NB4 (cell line): ENCODE measurements at regions not wholly inside any gene's neighbourhood (a gene's known extent, or its start where the extent isn't known, plus 50 kb on each side); places are given as distances from the start of the nearest gene placed in this dataset.

Experiments used
- DNase-seq: peaks from one replicate; pipeline ENCODE4 v3.0.0; 2010; ENCODE audit warnings: low read depth
- H3K4me3 ChIP-seq: one replicate; pipeline ENCODE4 v1.5.1; 2011; ENCODE audit warnings: mild to moderate bottlenecking, low read depth, low read length, moderate library complexity
- MYC ChIP-seq: IDR thresholded peaks from 2 replicates; pipeline ENCODE4 v1.6.1; 2011; ENCODE audit warnings: low read depth, low read length
- POLR2A ChIP-seq: IDR thresholded peaks from 2 replicates; pipeline ENCODE4 v1.6.1; 2011; ENCODE audit warnings: mild to moderate bottlenecking; ENCODE audit not compliant: insufficient read length; ENCODE audit errors: extremely low read depth
- TF ChIP-seq, protein P1 (sequence below): IDR thresholded peaks from one replicate; pipeline ENCODE4 v1.5.1; 2012; ENCODE audit warnings: low read depth, low read length
- TF ChIP-seq, protein P2 (sequence below): IDR thresholded peaks from 2 replicates; pipeline ENCODE4 v1.6.1; 2011; ENCODE audit warnings: low read depth, low read length

DNA sequence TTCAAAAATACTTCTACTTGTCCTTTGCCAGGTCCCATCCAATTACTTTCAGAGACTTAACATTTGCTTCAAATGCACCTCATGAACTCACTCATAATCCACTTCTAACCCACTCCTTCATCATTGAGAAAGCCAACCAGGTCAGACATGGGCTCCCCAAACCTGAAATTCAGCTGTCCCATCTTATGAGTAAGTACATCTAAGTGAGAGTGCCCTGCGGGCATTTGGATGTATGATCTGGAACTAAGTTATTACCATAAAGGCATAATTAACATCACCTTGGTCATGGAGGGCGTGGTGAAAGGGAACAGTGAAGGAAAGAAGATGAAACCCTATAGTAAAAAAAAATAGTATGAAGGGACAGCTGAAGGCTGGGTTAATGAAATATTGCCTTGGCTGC lies 896.8 kb downstream of the C6orf118 start:
- DNase-seq = no peak
- TF ChIP-seq, protein P1, sequence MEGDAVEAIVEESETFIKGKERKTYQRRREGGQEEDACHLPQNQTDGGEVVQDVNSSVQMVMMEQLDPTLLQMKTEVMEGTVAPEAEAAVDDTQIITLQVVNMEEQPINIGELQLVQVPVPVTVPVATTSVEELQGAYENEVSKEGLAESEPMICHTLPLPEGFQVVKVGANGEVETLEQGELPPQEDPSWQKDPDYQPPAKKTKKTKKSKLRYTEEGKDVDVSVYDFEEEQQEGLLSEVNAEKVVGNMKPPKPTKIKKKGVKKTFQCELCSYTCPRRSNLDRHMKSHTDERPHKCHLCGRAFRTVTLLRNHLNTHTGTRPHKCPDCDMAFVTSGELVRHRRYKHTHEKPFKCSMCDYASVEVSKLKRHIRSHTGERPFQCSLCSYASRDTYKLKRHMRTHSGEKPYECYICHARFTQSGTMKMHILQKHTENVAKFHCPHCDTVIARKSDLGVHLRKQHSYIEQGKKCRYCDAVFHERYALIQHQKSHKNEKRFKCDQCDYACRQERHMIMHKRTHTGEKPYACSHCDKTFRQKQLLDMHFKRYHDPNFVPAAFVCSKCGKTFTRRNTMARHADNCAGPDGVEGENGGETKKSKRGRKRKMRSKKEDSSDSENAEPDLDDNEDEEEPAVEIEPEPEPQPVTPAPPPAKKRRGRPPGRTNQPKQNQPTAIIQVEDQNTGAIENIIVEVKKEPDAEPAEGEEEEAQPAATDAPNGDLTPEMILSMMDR = no peak
- TF ChIP-seq POLR2A (no peak), MYC (no peak)
- TF ChIP-seq, protein P2, sequence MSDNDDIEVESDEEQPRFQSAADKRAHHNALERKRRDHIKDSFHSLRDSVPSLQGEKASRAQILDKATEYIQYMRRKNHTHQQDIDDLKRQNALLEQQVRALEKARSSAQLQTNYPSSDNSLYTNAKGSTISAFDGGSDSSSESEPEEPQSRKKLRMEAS = no peak
- no peak overlapping the region for H3K4me3 ChIP-seq

DNA sequence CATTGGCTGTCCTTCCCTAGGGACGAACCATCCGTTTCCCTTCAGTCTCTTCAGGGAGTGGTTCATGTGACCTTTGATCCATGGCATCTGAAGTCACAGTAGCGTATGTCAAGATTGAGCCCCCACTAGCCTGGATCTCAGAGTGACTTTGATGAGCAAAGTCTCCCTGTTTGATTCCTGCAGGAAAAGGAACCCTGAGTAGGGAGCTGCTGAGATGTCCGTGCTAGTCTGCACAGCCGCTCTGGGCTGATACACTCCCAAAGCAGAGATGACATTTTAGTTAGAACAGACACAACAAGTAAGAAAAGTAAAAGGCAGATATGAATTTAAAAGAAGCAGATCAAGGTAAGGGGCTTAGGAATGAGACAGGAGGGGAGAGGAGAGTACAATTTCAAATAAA lies 899.4 kb downstream of the C6orf118 start:
- DNase-seq = no peak
- no peak overlapping the region for H3K4me3 ChIP-seq
- TF ChIP-seq POLR2A = no peak
- no peak for TF ChIP-seq MYC
- TF ChIP-seq, protein P2 = no peak
- TF ChIP-seq, protein P1 = no peak

DNA sequence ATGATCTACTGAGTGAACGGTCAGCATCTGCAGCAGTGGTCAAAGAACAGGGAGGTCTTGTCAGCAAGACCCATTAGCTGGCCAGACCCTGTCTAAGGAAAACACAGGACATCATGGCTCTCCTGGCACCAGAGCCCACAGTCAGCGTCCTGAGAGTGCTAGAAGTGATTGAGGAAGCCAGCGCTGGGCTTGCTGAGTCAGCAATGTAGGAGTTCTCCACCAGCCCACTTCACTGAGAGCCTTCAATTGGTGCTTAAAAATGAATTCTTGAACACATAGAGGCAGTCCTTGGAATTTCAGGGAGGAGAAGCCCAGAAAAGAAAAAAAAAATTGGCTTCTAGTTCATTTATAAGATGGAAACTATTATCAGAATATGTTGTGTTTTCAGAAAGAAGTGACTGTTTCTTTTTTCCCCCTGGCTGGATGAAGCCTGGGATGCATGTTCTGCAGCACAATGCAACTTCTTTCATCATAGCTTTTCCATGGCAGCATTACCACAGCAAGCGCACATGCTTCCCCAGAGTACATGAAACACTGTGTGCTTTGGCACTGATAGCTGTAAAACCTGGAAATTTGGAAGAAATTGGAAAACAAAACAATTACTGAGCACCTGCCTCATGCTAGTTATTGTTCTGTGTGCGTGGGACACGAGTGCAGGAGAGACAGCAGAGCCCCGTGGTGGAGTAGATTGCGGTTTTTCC lies 899.9 kb downstream of the C6orf118 start:
- no peak overlapping the region for H3K4me3 ChIP-seq
- TF ChIP-seq POLR2A (no peak), MYC (no peak)
- TF ChIP-seq, protein P2 = no peak
- TF ChIP-seq, protein P1 = no peak
- DNase-seq = no peak

DNA sequence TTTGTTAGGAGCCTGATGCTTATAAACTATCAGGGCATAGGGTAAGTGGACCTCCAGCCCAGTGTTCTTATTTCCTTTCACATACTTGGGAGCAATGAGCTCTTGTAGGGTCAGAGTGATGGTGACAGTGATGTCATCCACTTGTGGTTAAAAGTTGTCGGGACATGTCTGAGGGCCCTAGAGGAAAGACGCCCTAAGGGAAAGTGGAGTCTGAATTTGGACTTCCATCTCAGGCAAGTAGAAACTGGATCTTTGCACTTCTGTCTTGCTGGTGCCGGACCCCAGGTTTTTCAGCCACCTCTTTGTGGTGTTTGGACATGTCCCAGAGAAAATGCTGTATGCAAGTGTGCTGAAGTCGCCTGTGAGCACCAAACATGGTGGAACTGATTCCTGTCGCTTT lies 900.5 kb downstream of the C6orf118 start:
- TF ChIP-seq, protein P2 = no peak
- no peak for TF ChIP-seq MYC
- TF ChIP-seq POLR2A = no peak
- TF ChIP-seq, protein P1 = no peak
- no peak overlapping the region for H3K4me3 ChIP-seq
- DNase-seq = no peak

DNA sequence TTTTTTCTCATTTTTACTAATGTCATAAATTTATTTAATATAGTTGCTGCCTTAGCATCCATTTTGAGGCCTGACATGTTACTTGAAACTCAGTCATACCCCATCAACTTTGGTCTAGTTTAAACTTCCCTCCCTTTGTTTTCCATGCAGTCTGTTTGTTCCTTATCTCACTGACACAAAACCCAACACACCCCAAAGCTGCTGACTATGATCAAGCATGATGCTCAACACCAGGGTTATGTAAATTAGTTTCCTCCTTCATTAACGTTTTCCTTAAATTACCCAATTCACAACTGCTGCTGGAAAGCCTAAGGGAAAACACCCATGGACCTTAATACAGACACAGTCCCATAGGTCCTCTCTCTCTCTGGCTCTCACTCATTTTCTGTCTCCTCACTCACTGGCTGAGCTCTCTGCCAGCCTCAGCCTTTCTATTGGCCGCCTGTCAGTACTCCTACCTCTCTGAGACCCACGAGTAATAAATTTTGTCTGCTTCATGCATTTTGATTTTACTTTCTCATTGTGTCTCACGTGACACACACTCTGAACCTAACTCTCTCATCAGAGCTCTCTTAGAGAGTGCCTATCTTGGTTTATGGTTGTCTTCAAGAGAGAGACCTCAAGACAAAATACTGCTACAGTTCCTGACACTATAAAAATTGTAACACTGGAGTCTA lies 904.5 kb downstream of the C6orf118 start:
- no peak for TF ChIP-seq MYC
- TF ChIP-seq, protein P2 = no peak
- no peak for TF ChIP-seq POLR2A
- TF ChIP-seq, protein P1 = no peak
- no peak for DNase-seq
- no peak overlapping the region for H3K4me3 ChIP-seq
